ENCODE measurements at regions not wholly inside any gene's neighbourhood (a gene's known extent, or its start where the extent isn't known, plus 50 kb on each side); places are given as distances from the start of the nearest gene placed in this dataset.

DNA sequence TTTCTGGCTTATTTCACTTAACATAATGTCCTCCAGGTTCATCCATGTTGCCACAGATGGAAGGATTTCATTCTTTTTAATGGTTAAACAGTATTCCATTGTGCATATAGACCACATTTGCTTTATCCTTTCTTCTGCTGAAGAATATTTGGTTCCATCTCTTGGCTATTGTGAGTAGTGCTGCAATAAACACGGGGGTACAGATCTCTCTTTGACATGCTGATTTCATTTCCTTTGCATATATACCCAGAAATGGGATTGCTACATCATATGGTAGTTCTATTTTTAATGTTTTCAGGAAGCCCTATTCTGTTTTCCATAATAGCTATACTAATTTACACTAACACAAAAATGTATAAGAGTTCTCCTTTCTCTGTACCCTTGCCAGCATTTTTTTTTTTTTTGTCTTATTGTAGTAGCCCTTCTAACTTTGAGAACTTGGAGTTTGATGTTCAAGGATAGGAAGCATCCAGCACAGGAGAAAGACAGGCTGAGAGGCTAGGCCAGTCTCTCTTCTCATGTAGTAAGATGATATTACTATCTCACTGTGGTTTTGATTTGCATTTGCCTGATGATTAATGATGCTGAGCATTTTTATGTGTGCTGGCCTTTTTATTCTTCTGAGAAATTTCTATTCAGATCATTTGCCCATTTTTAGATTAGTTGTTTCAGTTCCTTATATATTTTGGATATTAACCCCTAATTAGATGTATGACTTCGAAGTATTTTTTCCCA, 592.2 kb upstream of the ZNF608 start:
- Mint-ChIP-seq H3K27ac (no peak overlapping the region), H3K27me3 (no peaks in the 10 kb centered on the region), H3K4me3 (no peak overlapping the region), H3K9me3 (peaks cover 0 to 16% (median 5%) of the 10 kb centered on the region in 9 donors), H3K4me1 (peaks cover 0 to 5% (median 0%) of the 10 kb centered on the region in 4 donors), H3K36me3 (no peaks in the 10 kb centered on the region)
- ATAC-seq (no peak), DNase-seq (no peak)
- POLR2A ChIA-PET = no interaction called here

DNA sequence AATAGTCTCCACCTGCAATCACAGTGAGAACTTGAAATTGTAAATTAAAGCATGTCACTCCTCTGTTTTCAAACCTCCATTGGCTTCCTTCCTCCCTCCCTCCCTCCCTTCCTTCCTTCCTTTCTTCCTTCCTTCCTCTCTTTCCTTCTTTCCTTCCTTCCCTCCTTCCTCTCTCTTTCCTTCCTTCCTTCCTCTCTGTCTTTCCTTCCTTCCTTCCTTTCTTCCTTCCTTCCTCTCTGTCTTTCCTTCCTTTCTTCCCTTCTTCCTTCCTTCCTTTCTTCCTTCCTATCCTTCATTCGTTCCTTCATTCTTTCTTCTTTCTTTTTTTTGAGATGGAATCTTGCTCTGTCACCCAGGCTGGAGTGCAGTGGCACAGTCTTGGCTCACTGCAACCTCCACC, 595.0 kb upstream of the ZNF608 start:
- Mint-ChIP-seq H3K27ac (no peak overlapping the region), H3K36me3 (no peaks in the 10 kb centered on the region), H3K4me3 (no peak overlapping the region), H3K27me3 (no peaks in the 10 kb centered on the region), H3K4me1 (peaks cover 0 to 5% (median 0%) of the 10 kb centered on the region in 4 donors), H3K9me3 (peaks cover 0 to 16% (median 5%) of the 10 kb centered on the region in 9 donors)
- ATAC-seq = no peak
- POLR2A ChIA-PET = no interaction called here
- DNase-seq = no peak

DNA sequence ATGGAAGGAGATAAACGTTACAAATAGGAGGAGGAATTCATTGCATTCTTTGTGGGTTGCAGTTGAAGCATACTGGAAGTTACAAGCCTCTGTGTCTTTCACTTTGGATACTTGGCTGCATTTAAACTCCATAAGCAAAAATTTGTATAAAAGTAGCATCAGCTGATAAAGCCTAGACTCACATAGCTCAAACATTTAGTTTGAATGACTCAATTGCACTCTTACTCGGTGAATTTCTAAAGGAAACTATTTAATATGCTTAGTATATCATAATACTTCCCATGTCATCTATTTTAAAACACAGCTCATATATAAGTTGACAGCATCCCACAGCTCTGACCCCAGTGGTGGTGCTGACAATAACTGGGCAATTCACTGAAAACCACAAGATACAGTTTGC, 596.6 kb upstream of the ZNF608 start:
- ATAC-seq = no peak
- peaks cover 0 to 5% (median 0%) of the 10 kb centered on the region in 4 donors for H3K4me1 Mint-ChIP-seq
- H3K4me3 Mint-ChIP-seq = no peak overlapping the region
- no peaks in the 10 kb centered on the region for H3K36me3 Mint-ChIP-seq
- DNase-seq = no peak
- POLR2A ChIA-PET = no interaction called here
- H3K27me3 Mint-ChIP-seq = no peaks in the 10 kb centered on the region
- H3K9me3 Mint-ChIP-seq = peaks cover 0 to 16% (median 8%) of the 10 kb centered on the region in 9 donors
- no peak overlapping the region for H3K27ac Mint-ChIP-seq

DNA sequence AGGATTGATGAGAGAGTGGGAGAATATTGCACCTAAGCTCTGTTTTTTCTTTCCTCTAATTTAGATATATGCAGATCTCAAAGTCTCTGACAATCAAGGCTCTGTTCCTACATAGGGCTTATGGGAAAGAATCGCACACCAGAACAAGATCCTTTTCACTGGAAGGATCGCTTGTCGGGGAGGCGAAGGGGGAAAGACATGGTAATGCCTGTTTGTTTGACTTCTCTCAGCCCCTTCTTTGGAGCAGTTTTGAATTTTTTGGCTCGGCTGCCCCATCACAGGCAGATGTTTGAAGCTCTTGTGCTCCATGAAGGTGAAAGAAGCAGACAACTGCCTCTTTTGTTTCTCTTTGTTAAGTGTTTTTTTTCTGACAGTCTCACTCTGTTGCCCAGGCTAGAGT, 599.9 kb upstream of the ZNF608 start:
- H3K36me3 Mint-ChIP-seq = no peaks in the 10 kb centered on the region
- POLR2A ChIA-PET = no interaction called here
- ATAC-seq (no peak), DNase-seq (no peak)
- H3K4me3 Mint-ChIP-seq = no peak overlapping the region
- H3K27me3 Mint-ChIP-seq = no peaks in the 10 kb centered on the region
- no peak overlapping the region for H3K27ac Mint-ChIP-seq
- no peaks in the 10 kb centered on the region for H3K4me1 Mint-ChIP-seq
- peaks cover 0 to 16% (median 8%) of the 10 kb centered on the region in 9 donors for H3K9me3 Mint-ChIP-seq

DNA sequence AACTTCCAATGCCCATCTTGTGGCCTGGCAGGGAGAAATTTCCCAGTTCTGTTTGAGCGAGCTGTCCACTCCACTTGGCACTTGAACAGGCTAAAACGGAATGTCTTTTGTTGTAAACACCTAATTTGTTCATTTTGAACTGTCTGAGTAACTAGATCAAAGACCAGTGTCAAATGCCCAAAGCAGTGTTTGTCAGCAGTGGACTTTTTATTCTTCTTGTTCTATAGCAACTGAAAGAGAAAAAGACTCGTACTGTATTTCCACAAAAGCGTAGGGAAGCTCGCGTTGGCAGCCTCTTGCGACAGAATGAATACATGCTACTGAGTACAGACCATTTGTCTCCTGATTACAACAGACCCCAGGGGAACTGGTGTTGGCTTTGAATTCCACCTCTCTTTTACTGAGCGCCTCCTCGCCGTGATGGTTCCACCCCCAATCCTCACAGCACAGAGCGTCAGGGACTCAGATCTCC, 601.8 kb upstream of the ZNF608 start:
- no peak overlapping the region for H3K27ac Mint-ChIP-seq
- peaks cover 0 to 11% (median 6%) of the 10 kb centered on the region in 9 donors for H3K9me3 Mint-ChIP-seq
- no peaks in the 10 kb centered on the region for H3K36me3 Mint-ChIP-seq
- ATAC-seq (no peak), DNase-seq (no peak)
- POLR2A ChIA-PET = no interaction called here
- H3K4me3 Mint-ChIP-seq = no peak overlapping the region
- H3K4me1 Mint-ChIP-seq = no peaks in the 10 kb centered on the region
- no peaks in the 10 kb centered on the region for H3K27me3 Mint-ChIP-seq

DNA sequence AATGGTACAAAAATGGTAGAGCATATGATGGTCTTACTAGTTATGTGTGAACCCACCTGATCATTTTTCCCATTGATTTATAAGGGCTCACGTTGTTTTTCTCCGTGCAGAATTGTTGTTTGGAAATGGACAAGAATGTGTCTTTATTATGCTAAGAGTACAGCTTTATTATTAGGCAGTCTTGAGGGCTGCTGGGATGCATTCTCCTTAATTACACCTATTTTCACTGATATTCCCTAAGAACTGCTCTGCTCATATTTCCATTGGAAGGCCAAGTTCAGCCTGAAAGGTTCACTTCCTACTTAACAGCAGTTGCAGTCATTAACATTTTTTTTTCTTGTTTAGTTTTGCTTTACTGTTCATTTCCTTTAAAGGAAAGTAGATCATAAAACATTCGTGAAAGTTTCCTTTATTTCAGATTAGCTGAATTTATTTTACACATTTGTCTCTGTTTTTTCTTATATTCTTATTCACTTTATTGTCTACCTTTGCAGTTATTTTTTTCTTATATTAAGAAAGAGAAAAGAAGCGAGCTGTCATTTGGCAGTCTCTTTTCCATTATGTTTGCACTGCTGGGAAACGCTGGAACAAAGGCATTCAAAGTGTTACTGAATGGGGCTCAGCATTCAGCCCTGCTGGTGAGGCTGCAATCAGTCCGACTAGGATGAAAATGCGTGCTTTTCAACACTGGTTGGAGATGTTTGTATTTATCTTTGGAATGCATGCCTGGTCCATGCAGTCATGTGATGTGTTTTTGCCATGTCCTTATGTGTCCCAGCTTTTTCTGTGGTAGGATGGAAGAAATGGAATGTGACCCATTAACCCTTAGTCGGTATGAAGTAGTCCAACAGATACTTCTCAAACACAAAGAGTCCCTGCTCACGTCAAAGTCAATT, 602.7 kb upstream of the ZNF608 start:
- no peaks in the 10 kb centered on the region for H3K4me1 Mint-ChIP-seq
- DNase-seq = no peak
- no peak overlapping the region for H3K27ac Mint-ChIP-seq
- ATAC-seq = no peak
- H3K4me3 Mint-ChIP-seq = no peak overlapping the region
- no peaks in the 10 kb centered on the region for H3K36me3 Mint-ChIP-seq
- POLR2A ChIA-PET = no interaction called here
- H3K9me3 Mint-ChIP-seq = peaks cover 0 to 16% (median 6%) of the 10 kb centered on the region in 9 donors
- H3K27me3 Mint-ChIP-seq = no peaks in the 10 kb centered on the region

DNA sequence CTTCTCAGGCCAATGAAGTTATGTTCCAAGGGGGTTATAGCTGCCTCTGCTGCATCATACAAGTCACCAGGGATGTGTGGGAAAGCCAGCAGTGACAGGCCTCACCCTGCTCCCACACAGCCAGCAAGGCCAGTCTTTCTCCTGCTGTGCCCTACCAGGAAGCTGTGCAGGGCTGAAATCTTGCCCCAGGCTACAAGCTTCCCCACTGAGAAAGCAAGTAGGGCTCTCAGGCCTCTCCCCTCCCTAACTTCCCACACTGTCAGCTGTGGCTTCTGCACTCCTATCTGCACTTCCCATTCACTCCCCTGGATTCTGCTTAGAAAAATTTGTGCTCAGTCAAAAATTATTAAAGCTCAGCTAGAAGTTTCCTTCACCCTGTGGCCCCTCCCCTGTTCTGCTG, 611.2 kb upstream of the ZNF608 start:
- H3K4me1 Mint-ChIP-seq = no peaks in the 10 kb centered on the region
- POLR2A ChIA-PET = no interaction called here
- peaks cover 0 to 12% (median 0%) of the 10 kb centered on the region in 3 donors for H3K36me3 Mint-ChIP-seq
- ATAC-seq (no peak), DNase-seq (no peak)
- no peak overlapping the region for H3K4me3 Mint-ChIP-seq
- H3K9me3 Mint-ChIP-seq = peaks cover 8 to 48% (median 21%) of the 10 kb centered on the region in 9 donors
- H3K27ac Mint-ChIP-seq = no peak overlapping the region
- H3K27me3 Mint-ChIP-seq = no peaks in the 10 kb centered on the region

DNA sequence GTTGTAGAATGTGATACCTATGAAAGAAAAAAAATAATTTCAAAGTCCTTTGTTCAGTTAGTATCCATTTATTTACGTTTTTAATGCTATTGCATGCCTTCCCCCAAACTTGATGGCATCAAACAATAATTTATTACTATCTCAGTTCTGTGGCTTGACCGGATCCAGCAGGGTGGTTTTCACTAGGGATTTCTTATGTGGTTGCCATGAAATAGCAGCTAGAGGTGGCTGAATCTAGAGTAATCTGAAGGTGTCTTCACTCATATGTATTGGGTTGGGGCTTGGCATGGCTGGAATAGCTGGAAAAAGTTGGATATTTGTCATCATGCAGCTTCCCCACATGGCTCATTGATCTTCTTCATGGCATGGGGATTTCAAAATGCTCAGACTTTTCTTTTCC, 619.3 kb upstream of the ZNF608 start:
- POLR2A ChIA-PET = no interaction called here
- Mint-ChIP-seq H3K27ac (no peak overlapping the region), H3K4me3 (no peak overlapping the region), H3K9me3 (peaks cover 0 to 11% (median 4%) of the 10 kb centered on the region in 9 donors), H3K27me3 (no peaks in the 10 kb centered on the region), H3K36me3 (no peaks in the 10 kb centered on the region), H3K4me1 (no peaks in the 10 kb centered on the region)
- DNase-seq = no peak
- ATAC-seq = no peak

DNA sequence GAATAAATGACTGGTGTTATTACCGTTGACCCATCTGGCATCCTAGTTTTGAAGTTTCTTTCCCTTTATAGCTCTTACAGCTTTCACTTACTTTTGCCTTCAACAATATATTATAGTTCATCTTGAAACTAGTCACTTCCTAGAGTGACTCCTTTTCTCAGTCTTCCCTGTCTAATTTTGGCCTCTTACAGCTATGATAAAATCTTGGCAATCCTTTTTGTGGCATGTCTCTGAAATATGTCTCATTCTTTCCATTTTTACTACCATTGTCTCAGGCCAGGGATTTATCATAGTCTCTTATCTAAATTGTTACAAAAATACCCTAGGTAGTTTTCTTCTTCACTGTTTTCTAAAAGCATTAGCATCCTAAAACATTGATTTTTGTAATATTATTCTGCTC, 621.3 kb upstream of the ZNF608 start:
- no peak overlapping the region for H3K27ac Mint-ChIP-seq
- no peaks in the 10 kb centered on the region for H3K27me3 Mint-ChIP-seq
- no peak overlapping the region for H3K4me3 Mint-ChIP-seq
- POLR2A ChIA-PET = no interaction called here
- no peaks in the 10 kb centered on the region for H3K36me3 Mint-ChIP-seq
- ATAC-seq (no peak), DNase-seq (no peak)
- peaks cover 0 to 11% (median 4%) of the 10 kb centered on the region in 9 donors for H3K9me3 Mint-ChIP-seq
- no peaks in the 10 kb centered on the region for H3K4me1 Mint-ChIP-seq

DNA sequence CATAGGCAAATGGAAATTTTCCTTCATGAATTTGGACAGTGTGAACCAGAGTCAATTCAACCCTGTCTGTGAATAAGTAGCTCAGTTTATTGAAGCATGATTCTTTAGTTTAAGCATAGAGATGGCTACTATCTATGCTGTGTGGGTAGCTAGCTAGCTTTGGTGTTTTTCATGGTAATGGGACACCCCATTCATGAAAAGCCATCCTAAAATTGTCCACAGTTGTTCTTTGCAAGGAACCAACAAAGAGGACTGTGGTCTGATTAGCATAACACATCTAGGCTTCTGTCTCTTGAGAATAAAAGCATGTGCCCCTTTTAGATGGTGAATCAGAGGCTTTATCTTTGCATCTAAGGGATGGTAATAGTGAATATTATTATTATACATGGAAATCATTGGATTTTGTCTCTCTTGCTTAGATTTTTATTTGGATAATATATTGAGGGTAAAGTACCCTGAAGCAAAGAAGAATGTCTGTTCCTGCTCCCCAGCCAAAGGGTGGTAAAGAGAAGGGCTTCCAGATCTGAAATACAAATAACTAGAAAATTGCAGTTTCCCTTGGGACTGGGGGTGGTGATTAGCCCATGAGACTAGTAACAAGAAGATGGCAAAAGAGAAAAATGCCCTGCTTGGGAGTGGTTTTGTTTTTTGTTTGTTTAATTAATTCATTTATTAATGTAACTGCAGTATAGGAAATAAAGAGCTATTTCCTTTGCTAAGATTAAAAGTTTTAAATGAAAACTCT, 624.2 kb upstream of the ZNF608 start:
- DNase-seq (no peak), ATAC-seq (no peak)
- Mint-ChIP-seq H3K36me3 (no peaks in the 10 kb centered on the region), H3K27ac (no peak overlapping the region), H3K27me3 (no peaks in the 10 kb centered on the region), H3K4me3 (no peak overlapping the region), H3K9me3 (peaks cover 0 to 11% (median 4%) of the 10 kb centered on the region in 9 donors), H3K4me1 (peaks cover 0 to 4% (median 0%) of the 10 kb centered on the region in 4 donors)
- POLR2A ChIA-PET = no interaction called here

DNA sequence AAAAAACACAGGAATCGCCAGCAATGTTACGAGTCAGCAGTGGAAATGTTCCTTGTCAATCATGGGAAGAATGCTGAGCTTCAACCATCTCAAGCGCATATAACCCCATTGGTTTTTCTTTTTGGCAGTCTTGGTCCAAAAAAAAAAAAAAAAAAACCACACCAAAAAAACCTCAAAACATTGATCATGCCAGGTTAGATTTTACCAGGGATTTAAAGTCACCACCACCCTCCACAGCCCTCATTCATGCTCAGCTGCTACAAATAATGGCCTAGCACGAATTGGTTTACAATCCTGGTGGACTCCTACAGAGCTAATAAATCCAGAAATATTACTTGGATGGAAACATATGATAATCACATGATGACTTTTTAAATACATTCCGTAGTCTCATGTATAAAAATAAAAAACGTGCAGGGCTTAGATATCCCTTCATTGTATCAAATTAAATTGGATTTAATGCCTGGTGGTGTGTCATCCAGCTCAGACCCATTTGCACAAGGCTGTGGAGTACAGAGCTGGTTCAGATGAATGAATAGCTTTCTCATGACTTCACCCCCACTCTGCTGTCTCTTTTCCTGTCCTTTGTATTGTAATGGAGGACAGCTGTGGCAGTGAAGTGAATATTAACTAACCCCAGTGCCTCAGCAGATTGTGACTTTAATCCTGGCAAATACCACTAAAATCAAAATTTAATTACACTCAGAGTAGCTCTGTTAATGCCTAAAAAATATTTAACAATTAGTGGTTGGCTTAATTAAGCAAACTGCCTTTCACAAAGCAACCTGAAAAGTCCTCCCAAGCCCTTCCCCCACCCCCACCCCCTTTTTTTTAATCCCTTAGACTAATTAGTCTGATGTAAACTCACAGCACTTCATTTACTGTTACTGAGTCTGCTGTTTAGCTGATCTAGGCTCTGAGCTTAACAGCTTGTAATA, 626.5 kb upstream of the ZNF608 start:
- Mint-ChIP-seq H3K36me3 (no peaks in the 10 kb centered on the region), H3K27me3 (no peaks in the 10 kb centered on the region), H3K4me1 (peaks cover 0 to 4% (median 0%) of the 10 kb centered on the region in 4 donors), H3K4me3 (no peak overlapping the region), H3K27ac (no peak overlapping the region), H3K9me3 (peaks cover 0 to 5% (median 2%) of the 10 kb centered on the region in 9 donors)
- DNase-seq (no peak), ATAC-seq (no peak)
- POLR2A ChIA-PET = no interaction called here

DNA sequence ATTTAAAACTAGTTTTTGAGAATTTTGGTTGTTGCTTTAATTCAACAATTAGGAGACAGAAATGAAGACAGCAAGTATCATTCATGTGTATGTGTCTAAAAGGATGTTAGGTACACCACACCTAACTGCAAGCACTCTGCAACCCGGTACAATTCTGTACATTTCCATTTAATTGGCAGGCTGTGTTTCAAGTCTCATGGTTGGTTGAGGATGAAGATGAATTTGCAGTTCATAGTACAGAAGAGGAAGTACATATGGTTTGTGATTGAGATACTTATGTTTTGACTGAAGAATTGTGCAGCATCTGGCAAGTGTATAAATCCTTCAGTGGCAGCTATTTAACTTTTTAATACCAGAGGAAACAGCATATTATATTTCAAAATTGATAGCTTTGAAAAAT, 628.7 kb upstream of the ZNF608 start:
- POLR2A ChIA-PET = no interaction called here
- H3K9me3 Mint-ChIP-seq = peaks cover 0 to 9% (median 2%) of the 10 kb centered on the region in 9 donors
- no peaks in the 10 kb centered on the region for H3K36me3 Mint-ChIP-seq
- H3K4me1 Mint-ChIP-seq = peaks cover 0 to 4% (median 0%) of the 10 kb centered on the region in 4 donors
- no peak overlapping the region for H3K4me3 Mint-ChIP-seq
- DNase-seq = no peak
- no peak overlapping the region for H3K27ac Mint-ChIP-seq
- ATAC-seq = no peak
- no peaks in the 10 kb centered on the region for H3K27me3 Mint-ChIP-seq
